ENCODE measurements at regions not wholly inside any gene's neighbourhood (a gene's known extent, or its start where the extent isn't known, plus 50 kb on each side); places are given as distances from the start of the nearest gene placed in this dataset.
"Not testable (repeated sequence)": the region's sequence is repeated elsewhere in the genome, so short reads cannot be mapped to it uniquely, and the experiment has no call there.

DNA sequence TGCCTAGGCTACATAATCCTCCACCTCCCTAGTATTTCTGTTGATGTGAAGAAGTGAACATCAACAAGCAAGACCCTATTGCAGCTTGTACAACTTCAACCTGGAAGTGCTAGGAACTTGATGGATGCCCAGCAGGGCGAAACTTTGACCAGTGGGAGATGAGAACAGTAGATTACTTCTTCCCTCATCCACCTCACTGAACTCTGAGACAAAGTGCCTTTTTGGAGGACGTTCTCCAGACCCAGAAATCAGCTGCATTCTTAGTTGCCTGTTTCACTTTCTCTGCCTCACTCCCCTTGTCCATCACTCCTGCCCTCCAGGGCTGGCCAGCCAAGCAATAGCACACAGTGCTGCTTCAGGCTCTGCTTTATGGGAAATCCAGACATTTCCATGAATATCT, 683.4 kb downstream of the GALC start:
- DNase-seq (ENCODE audit: low spot score), result no peak

GRCh38 chr14:87306409-87307168, 686.4 kb downstream of the GALC start:
- no peak for DNase-seq (ENCODE audit: low spot score)

DNA sequence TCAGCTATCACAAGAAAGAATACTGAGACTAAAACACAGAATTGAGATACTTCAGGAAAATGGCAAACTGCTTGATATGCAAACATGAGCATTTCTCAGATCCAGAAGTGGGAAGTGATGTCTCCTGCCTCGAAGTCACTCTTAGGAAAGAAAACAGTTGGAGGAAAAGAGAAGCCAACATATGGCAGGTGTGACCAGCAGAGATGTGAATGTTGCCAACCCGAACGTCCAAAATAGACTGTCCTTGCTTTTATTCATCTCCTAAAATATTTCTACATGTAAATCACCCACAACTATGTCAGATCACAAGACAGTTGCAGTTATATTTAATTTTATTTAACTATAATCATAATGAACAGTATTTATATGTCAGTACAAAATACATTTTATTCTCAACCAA, 687.6 kb downstream of the GALC start:
- DNase-seq (ENCODE audit: low spot score), result no peak

DNA sequence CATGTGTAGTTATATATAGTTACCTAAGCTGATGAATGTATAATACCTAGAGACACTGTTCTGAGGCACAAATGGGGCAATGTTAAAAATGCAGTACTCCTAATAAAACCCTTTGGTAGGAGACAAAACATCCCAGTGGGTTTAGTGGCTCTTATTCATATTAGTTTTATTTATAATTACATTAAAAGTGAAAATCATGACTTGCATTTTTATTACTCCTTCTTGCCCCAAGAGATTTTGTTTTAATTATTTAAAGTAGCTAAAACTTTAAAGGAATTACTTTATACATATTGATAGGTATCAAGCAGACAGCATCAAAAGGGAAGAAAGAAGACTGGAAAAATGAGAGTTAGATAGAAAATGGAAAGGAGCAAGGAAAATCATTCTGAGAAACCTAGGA, 688.6 kb downstream of the GALC start:
- no peak for DNase-seq (ENCODE audit: low spot score)

DNA sequence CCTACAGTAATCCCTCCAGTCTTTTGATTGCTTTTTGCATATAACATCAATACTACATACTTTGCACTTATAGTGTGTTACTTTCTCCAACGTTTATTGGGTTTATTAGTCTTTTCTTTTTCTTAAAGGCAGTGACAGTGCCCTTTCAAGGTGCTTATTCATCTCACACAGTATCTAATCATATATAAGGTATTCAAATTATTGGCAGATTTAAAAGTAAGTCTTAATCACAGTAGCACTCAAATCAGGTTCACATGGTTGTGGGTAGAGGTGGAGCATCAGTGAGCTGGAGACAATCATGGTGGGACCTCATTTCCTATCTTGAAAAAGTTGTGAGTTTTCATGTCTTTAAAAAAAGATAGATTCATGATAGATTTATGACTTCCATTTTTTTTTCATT, 706.2 kb downstream of the GALC start:
- DNase-seq (ENCODE audit: low spot score), result no peak

- DNase-seq (ENCODE audit: low spot score), result no peak
These were observed 706.8 kb downstream of the GALC start for GRCh38 chr14:87286191-87286590.

- DNase-seq (ENCODE audit: low spot score), result no peak
These were observed 707.5 kb downstream of the GALC start for GRCh38 chr14:87285506-87285905.

- DNase-seq (ENCODE audit: low spot score), result no peak
These were observed 709.4 kb downstream of the GALC start for GRCh38 chr14:87283547-87283946.

GRCh38 chr14:87282266-87282665, 710.7 kb downstream of the GALC start:
- peak; percentile 29 for DNase-seq (ENCODE audit: low spot score)

DNA sequence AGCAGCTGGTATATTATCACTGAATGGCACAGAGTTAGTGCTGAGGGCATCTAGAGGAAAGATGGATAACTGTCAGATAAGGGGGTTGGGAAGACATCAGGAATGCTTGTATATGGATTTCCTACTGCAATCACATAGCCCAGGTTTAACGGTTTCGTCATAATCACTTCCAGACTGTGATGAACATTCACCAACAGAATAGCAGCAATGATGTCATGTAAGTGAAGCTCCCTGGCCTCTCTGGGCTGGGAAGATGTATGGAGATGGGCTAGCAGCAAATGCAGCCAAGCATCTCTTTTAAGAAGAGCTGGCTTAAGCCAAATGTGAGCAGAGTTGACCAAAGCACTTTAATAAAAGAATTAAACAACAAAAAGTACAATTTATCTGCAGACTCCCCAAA, 714.6 kb downstream of the GALC start:
- no peak for DNase-seq (ENCODE audit: low spot score)

GRCh38 chr14:87271331-87271730, 721.7 kb downstream of the GALC start:
- no peak for DNase-seq (ENCODE audit: low spot score)

- DNase-seq (ENCODE audit: low spot score), result no peak
These were observed 724.0 kb downstream of the GALC start for GRCh38 chr14:87268997-87269396.

DNA sequence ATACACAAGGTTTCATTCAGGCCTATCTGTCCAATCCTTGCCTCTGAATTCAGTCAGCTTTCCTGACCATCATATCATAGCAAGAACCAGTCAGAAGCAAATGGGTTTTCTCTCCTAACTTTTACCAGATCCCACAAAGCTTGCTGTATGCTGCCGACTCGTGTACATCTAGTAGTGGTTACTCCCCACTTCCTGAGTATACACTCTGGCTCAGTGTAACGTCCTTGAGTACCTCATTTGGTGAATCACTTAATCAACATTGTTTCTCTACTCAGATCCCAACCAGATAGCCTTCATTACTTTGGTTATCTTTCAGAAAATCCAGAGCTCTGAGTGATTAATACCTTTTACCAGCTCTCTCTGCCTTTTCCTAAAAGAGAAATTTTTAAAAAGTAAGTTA, 728.2 kb downstream of the GALC start:
- no peak for DNase-seq (ENCODE audit: low spot score)

DNA sequence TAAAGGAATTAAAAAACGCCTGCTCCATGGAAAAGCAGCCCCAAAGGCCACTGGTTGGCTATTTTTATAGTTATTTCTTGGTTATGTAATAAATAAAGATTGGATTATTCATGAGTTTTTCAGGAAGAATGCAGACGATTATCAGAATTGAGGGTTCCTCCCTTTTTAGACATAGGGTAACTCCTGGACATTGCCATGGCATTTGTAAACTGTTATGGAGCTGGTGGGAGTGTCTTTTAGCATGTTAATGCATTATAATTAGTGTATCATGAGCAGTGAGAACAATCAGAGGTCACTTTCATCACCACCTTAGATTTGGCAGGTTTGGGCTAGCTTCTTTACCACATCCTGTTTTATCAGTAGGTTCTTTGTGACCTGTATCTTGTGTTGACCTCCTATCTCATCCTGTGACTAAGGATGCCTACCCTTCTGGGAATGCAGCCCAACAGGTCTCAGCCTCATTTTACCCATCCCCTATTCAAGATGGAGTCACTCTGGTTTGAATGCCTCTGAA, 728.7 kb downstream of the GALC start:
- no peak for DNase-seq (ENCODE audit: low spot score)

GRCh38 chr14:87261621-87262020, 731.4 kb downstream of the GALC start:
- DNase-seq (ENCODE audit: low spot score), result no peak

GRCh38 chr14:87260460-87260859, 732.5 kb downstream of the GALC start:
- no peak for DNase-seq (ENCODE audit: low spot score)

DNA sequence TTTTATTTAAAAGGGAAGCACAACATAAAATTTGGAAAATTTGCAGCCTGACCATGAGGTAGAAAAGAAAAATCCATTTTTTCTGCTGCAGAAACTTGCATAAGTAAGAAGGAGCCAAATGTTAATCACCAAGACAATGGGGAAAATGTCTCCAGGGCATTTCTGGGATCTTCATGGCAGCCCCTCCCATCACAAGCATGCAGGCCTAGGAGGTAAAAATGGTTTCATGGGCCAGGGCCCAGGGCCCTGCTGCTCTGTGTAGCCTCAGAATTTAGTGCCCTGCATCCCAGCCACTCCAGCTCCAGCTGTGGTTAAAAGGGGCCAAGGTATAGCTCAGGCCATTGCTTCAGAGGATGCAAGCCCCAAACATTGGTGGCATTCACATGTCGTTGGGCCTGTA, 735.6 kb downstream of the GALC start:
- no peak for DNase-seq (ENCODE audit: low spot score)

- no peak for DNase-seq (ENCODE audit: low spot score)
These were observed 737.9 kb downstream of the GALC start for GRCh38 chr14:87255058-87255457.

- DNase-seq (ENCODE audit: low spot score), result no peak
These were observed 738.6 kb downstream of the GALC start for GRCh38 chr14:87254331-87254874.

DNA sequence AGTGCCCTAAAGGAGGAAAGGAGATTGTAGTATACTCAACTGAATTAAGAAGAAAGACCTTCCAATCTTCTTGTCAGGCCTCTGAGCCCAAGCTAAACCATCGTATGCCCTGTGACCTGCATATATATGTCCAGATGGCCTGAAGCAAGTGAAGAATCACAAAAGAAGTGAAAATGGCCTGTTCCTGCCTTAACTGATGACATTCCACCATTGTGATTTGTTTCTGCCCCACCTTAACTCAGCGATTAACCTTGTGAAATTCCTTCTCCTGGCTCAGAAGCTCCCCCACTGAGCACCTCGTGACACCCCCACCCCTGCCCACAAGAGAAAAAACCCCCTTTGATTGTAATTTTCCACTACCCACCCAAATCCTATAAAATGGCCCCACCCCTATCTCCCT, 739.2 kb downstream of the GALC start:
- not testable (repeated sequence) for DNase-seq (ENCODE audit: low spot score)

DNA sequence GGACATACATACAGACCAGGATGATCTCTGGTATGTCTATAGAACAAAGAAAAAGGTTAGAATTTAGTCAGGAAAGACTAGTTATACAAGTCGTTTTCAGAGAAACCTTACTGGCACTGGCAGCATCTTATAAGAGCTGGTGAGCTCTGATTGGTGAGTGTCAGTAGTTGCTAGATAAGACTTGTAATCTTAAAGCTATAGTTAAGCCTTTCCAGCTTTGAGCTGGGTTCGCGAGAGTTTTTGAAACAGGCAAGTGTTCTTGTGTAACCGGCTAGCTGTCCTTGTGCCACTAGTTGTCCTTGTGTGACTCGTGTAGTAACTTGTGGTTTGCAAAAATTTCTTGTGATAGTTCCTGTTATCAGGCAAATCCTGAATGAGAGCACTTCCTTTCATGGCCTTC, 740.9 kb downstream of the GALC start:
- DNase-seq (ENCODE audit: low spot score), result no peak

GRCh38 chr14:87251011-87251410, 742.0 kb downstream of the GALC start:
- DNase-seq (ENCODE audit: low spot score), result no peak

GRCh38 chr14:87241018-87241768, 751.8 kb downstream of the GALC start:
- no peak for DNase-seq (ENCODE audit: low spot score)

Measured in Ammon's horn (tissue), 1 donor.